ENCODE measurements at regions not wholly inside any gene's neighbourhood (a gene's known extent, or its start where the extent isn't known, plus 50 kb on each side); places are given as distances from the start of the nearest gene placed in this dataset.

DNA sequence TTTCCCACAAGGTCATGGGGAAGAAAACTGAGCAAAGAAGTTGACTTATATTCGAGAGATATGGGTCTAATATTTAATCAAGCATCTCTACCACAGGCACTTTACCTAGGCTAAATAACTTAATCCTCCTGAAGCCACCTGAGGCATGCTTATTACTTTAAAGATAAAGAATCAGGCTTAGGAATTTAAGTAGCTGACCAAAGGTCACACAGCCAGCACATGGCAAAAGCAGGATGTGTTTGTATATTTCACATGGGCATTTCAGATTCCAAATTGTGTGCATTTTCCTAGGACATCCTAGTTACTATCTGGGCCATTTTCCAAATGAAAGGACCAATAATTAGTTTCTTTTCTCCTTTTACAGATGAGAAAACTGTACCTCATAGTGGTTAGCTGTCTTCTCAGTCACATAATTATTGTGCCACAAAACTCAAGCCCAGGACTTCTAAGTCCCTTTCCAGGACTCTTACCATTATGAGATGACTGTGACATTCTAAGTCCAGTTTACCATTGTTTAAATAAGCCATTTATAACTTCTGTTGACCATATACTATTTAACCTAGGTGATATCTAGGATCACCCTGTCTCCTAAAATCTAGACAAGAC is 112.1 kb upstream of the ZC3H12C start:
- Histone ChIP-seq H3K27me3 (ENCODE audit: insufficient read depth, low read length) (no peaks in the 10 kb centered on the region), H3K79me2 (ENCODE audit: insufficient read depth, low read length) (no peaks in the 10 kb centered on the region), H3K4me2 (ENCODE audit: low read length) (no peak overlapping the region), H4K20me1 (ENCODE audit: insufficient read depth, low read length) (no peaks in the 10 kb centered on the region), H3K36me3 (ENCODE audit: insufficient read depth, low read length) (no peaks in the 10 kb centered on the region), H3K9ac (ENCODE audit: low read length) (no peak overlapping the region), H3K27ac (ENCODE audit: low read depth, low read length) (no peak overlapping the region), H3K4me3 (ENCODE audit: insufficient read depth, low read depth, low read length) (no peak overlapping the region), H2AFZ (ENCODE audit: low read depth, low read length) (no peak overlapping the region), H3K9me3 (ENCODE audit: insufficient read depth, low read depth, low read length) (no peaks in the 10 kb centered on the region), H3K4me1 (ENCODE audit: insufficient read depth, low read length) (no peaks in the 10 kb centered on the region)
- no peaks in the 10 kb centered on the region for H3K36me3 Mint-ChIP-seq (ENCODE audit: low read depth, unreplicated experiment)
- DNase-seq (ENCODE audit: low read depth) (no peak), FAIRE-seq (no peak)
- H3K9me3 Mint-ChIP-seq (ENCODE audit: unreplicated experiment): peaks cover 4% of the 10 kb centered on the region
- no peak overlapping the region for H3K4me3 Mint-ChIP-seq (ENCODE audit: unreplicated experiment)
- H3K27ac Mint-ChIP-seq (ENCODE audit: unreplicated experiment): no peak overlapping the region
- TF ChIP-seq, protein P1, sequence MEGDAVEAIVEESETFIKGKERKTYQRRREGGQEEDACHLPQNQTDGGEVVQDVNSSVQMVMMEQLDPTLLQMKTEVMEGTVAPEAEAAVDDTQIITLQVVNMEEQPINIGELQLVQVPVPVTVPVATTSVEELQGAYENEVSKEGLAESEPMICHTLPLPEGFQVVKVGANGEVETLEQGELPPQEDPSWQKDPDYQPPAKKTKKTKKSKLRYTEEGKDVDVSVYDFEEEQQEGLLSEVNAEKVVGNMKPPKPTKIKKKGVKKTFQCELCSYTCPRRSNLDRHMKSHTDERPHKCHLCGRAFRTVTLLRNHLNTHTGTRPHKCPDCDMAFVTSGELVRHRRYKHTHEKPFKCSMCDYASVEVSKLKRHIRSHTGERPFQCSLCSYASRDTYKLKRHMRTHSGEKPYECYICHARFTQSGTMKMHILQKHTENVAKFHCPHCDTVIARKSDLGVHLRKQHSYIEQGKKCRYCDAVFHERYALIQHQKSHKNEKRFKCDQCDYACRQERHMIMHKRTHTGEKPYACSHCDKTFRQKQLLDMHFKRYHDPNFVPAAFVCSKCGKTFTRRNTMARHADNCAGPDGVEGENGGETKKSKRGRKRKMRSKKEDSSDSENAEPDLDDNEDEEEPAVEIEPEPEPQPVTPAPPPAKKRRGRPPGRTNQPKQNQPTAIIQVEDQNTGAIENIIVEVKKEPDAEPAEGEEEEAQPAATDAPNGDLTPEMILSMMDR (IDR thresholded peaks at IDR 0.05; ENCODE audit: insufficient read depth, low read depth, low read length): no peak
- no peak for TF ChIP-seq EZH2 (IDR thresholded peaks at IDR 0.05; ENCODE audit: insufficient read depth, low read length)
- H3K27me3 Mint-ChIP-seq (ENCODE audit: low read depth, unreplicated experiment): no peaks in the 10 kb centered on the region
- no peaks in the 10 kb centered on the region for H3K4me1 Mint-ChIP-seq (ENCODE audit: low read depth, unreplicated experiment)

DNA sequence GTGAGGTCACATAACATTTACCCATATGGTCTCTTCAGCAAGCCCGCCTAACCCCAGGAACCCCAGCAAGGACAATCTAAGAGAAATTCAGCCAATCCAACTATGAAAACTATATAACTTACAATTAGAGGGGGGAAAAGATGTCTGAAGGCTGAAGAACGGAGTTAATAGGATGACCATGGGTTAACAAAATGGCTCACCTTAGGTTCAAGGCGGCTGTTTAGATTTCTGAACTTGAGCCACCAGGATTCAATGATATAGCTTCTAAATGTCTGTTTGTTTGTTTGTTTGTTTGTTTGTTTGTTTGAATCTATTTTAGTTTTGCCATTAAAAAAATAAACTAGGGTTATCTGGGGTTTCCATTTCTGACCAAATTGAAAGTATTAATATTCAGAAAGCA is 109.8 kb upstream of the ZC3H12C start:
- H3K4me3 Mint-ChIP-seq (ENCODE audit: unreplicated experiment): no peak overlapping the region
- no peaks in the 10 kb centered on the region for H3K27me3 Mint-ChIP-seq (ENCODE audit: low read depth, unreplicated experiment)
- Histone ChIP-seq H3K4me3 (ENCODE audit: insufficient read depth, low read depth, low read length) (no peak overlapping the region), H3K4me1 (ENCODE audit: insufficient read depth, low read length) (no peaks in the 10 kb centered on the region), H3K36me3 (ENCODE audit: insufficient read depth, low read length) (no peaks in the 10 kb centered on the region), H2AFZ (ENCODE audit: low read depth, low read length) (no peak overlapping the region), H3K9ac (ENCODE audit: low read length) (no peak overlapping the region), H3K27me3 (ENCODE audit: insufficient read depth, low read length) (no peaks in the 10 kb centered on the region), H3K4me2 (ENCODE audit: low read length) (no peak overlapping the region), H3K79me2 (ENCODE audit: insufficient read depth, low read length) (no peaks in the 10 kb centered on the region), H3K27ac (ENCODE audit: low read depth, low read length) (no peak overlapping the region), H4K20me1 (ENCODE audit: insufficient read depth, low read length) (no peaks in the 10 kb centered on the region), H3K9me3 (ENCODE audit: insufficient read depth, low read depth, low read length) (no peaks in the 10 kb centered on the region)
- FAIRE-seq: no peak
- DNase-seq (ENCODE audit: low read depth): no peak
- no peak overlapping the region for H3K27ac Mint-ChIP-seq (ENCODE audit: unreplicated experiment)
- no peaks in the 10 kb centered on the region for H3K9me3 Mint-ChIP-seq (ENCODE audit: unreplicated experiment)
- no peak for TF ChIP-seq EZH2 (IDR thresholded peaks at IDR 0.05; ENCODE audit: insufficient read depth, low read length)
- TF ChIP-seq, protein P1 (IDR thresholded peaks at IDR 0.05; ENCODE audit: insufficient read depth, low read depth, low read length): no peak
- no peaks in the 10 kb centered on the region for H3K36me3 Mint-ChIP-seq (ENCODE audit: low read depth, unreplicated experiment)
- H3K4me1 Mint-ChIP-seq (ENCODE audit: low read depth, unreplicated experiment): no peaks in the 10 kb centered on the region

DNA sequence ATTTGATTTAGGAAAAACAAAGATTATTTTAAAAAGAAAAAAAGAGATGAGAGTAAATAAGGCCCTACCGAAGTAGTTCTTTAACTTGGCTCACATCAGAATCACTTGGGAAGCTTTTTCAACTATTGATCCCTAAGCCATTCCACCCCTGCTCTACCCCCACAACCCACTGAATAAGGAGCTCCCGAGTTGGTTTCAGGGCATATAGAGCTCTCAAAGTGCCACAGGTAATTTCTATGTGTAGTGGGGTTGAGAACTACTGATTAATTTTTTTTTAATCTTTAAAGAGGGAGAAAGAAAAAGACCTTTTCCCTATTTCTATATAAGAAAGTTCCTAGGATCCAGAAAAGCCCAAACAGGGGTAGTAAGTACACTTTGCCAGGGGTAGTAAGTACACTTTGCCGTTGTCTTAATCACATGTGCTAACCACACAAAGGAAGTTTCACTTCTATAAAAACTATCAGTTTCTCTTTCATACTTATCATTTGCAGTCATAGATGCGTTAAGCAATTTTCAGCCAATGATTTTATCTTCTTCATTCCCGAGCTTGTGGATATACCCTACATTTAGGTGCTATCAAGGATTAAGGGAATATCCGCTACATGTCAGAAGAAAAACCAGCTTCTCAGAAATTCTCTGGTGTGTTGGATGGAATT is 108.4 kb upstream of the ZC3H12C start:
- no peaks in the 10 kb centered on the region for H3K9me3 Mint-ChIP-seq (ENCODE audit: unreplicated experiment)
- H3K27ac Mint-ChIP-seq (ENCODE audit: unreplicated experiment): no peak overlapping the region
- H3K4me2 ChIP-seq (ENCODE audit: low read length): no peak overlapping the region
- no peak overlapping the region for H3K27ac ChIP-seq (ENCODE audit: low read depth, low read length)
- no peaks in the 10 kb centered on the region for H3K27me3 Mint-ChIP-seq (ENCODE audit: low read depth, unreplicated experiment)
- DNase-seq (ENCODE audit: low read depth) (no peak), FAIRE-seq (no peak)
- no peak overlapping the region for H2AFZ ChIP-seq (ENCODE audit: low read depth, low read length)
- no peaks in the 10 kb centered on the region for H3K4me1 Mint-ChIP-seq (ENCODE audit: low read depth, unreplicated experiment)
- no peaks in the 10 kb centered on the region for H3K79me2 ChIP-seq (ENCODE audit: insufficient read depth, low read length)
- H3K9me3 ChIP-seq (ENCODE audit: insufficient read depth, low read depth, low read length): no peaks in the 10 kb centered on the region
- H3K4me3 ChIP-seq (ENCODE audit: insufficient read depth, low read depth, low read length): no peak overlapping the region
- H3K9ac ChIP-seq (ENCODE audit: low read length): no peak overlapping the region
- no peak overlapping the region for H3K4me3 Mint-ChIP-seq (ENCODE audit: unreplicated experiment)
- H3K36me3 Mint-ChIP-seq (ENCODE audit: low read depth, unreplicated experiment): no peaks in the 10 kb centered on the region
- no peaks in the 10 kb centered on the region for H3K36me3 ChIP-seq (ENCODE audit: insufficient read depth, low read length)
- no peaks in the 10 kb centered on the region for H3K27me3 ChIP-seq (ENCODE audit: insufficient read depth, low read length)
- no peaks in the 10 kb centered on the region for H3K4me1 ChIP-seq (ENCODE audit: insufficient read depth, low read length)
- H4K20me1 ChIP-seq (ENCODE audit: insufficient read depth, low read length): no peaks in the 10 kb centered on the region
- TF ChIP-seq, protein P1 (IDR thresholded peaks at IDR 0.05; ENCODE audit: insufficient read depth, low read depth, low read length): no peak
- TF ChIP-seq EZH2 (IDR thresholded peaks at IDR 0.05; ENCODE audit: insufficient read depth, low read length): no peak
